ENCODE measurements at regions not wholly inside any gene's neighbourhood (a gene's known extent, or its start where the extent isn't known, plus 50 kb on each side); places are given as distances from the start of the nearest gene placed in this dataset.

- Histone ChIP-seq H3K4me3 (ENCODE audit: low read depth, low read length) (no peak overlapping the region), H3K9me3 (ENCODE audit: severe bottlenecking) (no peaks in the 10 kb centered on the region), H3K27me3 (ENCODE audit: insufficient read depth, low read depth, severe bottlenecking) (no peaks in the 10 kb centered on the region), H3K27ac (no peak overlapping the region), H3K36me3 (no peaks in the 10 kb centered on the region)
- TF ChIP-seq CTCF (IDR thresholded peaks at IDR 0.05; ENCODE audit: low read depth, low read length) = no peak
- DNase-seq = no peak
Observed at GRCh38 chr14:51447411-51447810, 204.3 kb upstream of the FRMD6 start.

- Histone ChIP-seq H3K36me3 (no peaks in the 10 kb centered on the region), H3K9me3 (ENCODE audit: severe bottlenecking) (no peaks in the 10 kb centered on the region), H3K4me3 (ENCODE audit: low read depth, low read length) (no peak overlapping the region), H3K27me3 (ENCODE audit: insufficient read depth, low read depth, severe bottlenecking) (no peaks in the 10 kb centered on the region), H3K27ac (peak overlapping the region; percentile 52)
- peak; percentile 68 for DNase-seq
- no peak for TF ChIP-seq CTCF (IDR thresholded peaks at IDR 0.05; ENCODE audit: low read depth, low read length)
Observed at GRCh38 chr14:51448831-51449670, 202.7 kb upstream of the FRMD6 start.

GRCh38 chr14:51449681-51450080 is 202.0 kb upstream of the FRMD6 start:
- TF ChIP-seq CTCF (IDR thresholded peaks at IDR 0.05; ENCODE audit: low read depth, low read length) = no peak
- Histone ChIP-seq H3K27me3 (ENCODE audit: insufficient read depth, low read depth, severe bottlenecking) (no peaks in the 10 kb centered on the region), H3K27ac (peak overlapping the region; percentile 52), H3K4me3 (ENCODE audit: low read depth, low read length) (no peak overlapping the region), H3K9me3 (ENCODE audit: severe bottlenecking) (no peaks in the 10 kb centered on the region), H3K36me3 (no peaks in the 10 kb centered on the region)
- peak; percentile 20 for DNase-seq

- Histone ChIP-seq H3K4me3 (ENCODE audit: low read depth, low read length) (no peak overlapping the region), H3K36me3 (no peaks in the 10 kb centered on the region), H3K27me3 (ENCODE audit: insufficient read depth, low read depth, severe bottlenecking) (no peaks in the 10 kb centered on the region), H3K27ac (no peak overlapping the region), H3K9me3 (ENCODE audit: severe bottlenecking) (no peaks in the 10 kb centered on the region)
- TF ChIP-seq CTCF (IDR thresholded peaks at IDR 0.05; ENCODE audit: low read depth, low read length) = no peak
- no peak for DNase-seq
Observed at GRCh38 chr14:51451561-51451960, 200.1 kb upstream of the FRMD6 start.

- H3K9me3 ChIP-seq (ENCODE audit: severe bottlenecking) = no peaks in the 10 kb centered on the region
- no peak for TF ChIP-seq CTCF (IDR thresholded peaks at IDR 0.05; ENCODE audit: low read depth, low read length)
- no peak overlapping the region for H3K27ac ChIP-seq
- no peak for DNase-seq
- H3K36me3 ChIP-seq = no peaks in the 10 kb centered on the region
- H3K4me3 ChIP-seq (ENCODE audit: low read depth, low read length) = no peak overlapping the region
- H3K27me3 ChIP-seq (ENCODE audit: insufficient read depth, low read depth, severe bottlenecking) = no peaks in the 10 kb centered on the region
Observed at GRCh38 chr14:51453869-51454268, 197.8 kb upstream of the FRMD6 start.

GRCh38 chr14:51454351-51454750 is 197.4 kb upstream of the FRMD6 start:
- no peaks in the 10 kb centered on the region for H3K27me3 ChIP-seq (ENCODE audit: insufficient read depth, low read depth, severe bottlenecking)
- DNase-seq = no peak
- no peaks in the 10 kb centered on the region for H3K36me3 ChIP-seq
- TF ChIP-seq CTCF (IDR thresholded peaks at IDR 0.05; ENCODE audit: low read depth, low read length) = no peak
- no peak overlapping the region for H3K4me3 ChIP-seq (ENCODE audit: low read depth, low read length)
- H3K9me3 ChIP-seq (ENCODE audit: severe bottlenecking) = no peaks in the 10 kb centered on the region
- H3K27ac ChIP-seq = no peak overlapping the region
